GM12892 (cell line): ENCODE measurements at regions not wholly inside any gene's neighbourhood (a gene's known extent, or its start where the extent isn't known, plus 50 kb on each side); places are given as distances from the start of the nearest gene placed in this dataset.

Experiments
- POLR2A ChIP-seq: IDR thresholded peaks from 2 replicates; pipeline ENCODE4 v1.6.1; 2011; ENCODE audit warnings: low read depth, low read length, control low read depth
- POLR2AphosphoS5 ChIP-seq: IDR thresholded peaks from 2 replicates; pipeline ENCODE4 v1.6.1; 2011; ENCODE audit warnings: low read depth, low read length, control low read depth
- TAF1 ChIP-seq: IDR thresholded peaks from 2 replicates; pipeline ENCODE4 v1.6.1; 2011; ENCODE audit warnings: low read depth, mild to moderate bottlenecking, control low read depth, low read length, borderline replicate concordance

DNA sequence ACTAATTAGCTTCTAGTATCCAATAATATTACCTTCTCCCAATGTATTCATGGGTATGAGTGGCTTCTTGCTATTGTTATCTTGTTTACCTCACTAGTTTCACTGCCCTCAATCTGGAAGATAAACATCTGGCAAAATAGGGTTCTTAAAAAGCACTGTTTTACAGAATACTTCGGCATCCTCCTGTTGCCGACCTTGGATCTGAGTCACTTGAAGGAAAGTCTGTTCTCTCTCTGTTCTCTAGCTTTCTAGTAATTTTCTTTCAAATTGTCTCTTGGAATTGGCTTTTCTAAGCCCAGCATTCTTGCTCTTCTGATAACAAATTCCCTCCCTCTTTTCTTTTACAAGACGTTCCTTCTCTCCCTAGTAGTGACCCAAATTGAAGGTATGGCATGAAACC, 189.5 kb downstream of the KITLG start:
- TF ChIP-seq POLR2A (no peak), TAF1 (no peak), POLR2AphosphoS5 (no peak)
